H1 (cell line): ENCODE measurements at regions not wholly inside any gene's neighbourhood (a gene's known extent, or its start where the extent isn't known, plus 50 kb on each side); places are given as distances from the start of the nearest gene placed in this dataset.

Source experiments
- CTCF ChIA-PET: fragments of 300-600 bp; sonication (Branson Sonifier 250); formaldehyde crosslinking; loops from one replicate; lab custom pipeline; 2021; ENCODE audit not compliant: partially characterized antibody; lab: Charles Lee
- POLR2A ChIA-PET: fragments of 300-600 bp; sonication (Branson Sonifier 250); formaldehyde crosslinking; loops from one replicate; lab custom pipeline; 2021; ENCODE audit warnings: inconsistent platforms; ENCODE audit not compliant: partially characterized antibody; lab: Charles Lee
- DNase-seq, 2 experiments: peaks; one replicate each; pipeline versions ENCODE4 v3.0.0 to v3.0.0-alpha.2; 2010 to 2022; ENCODE audit warnings: low spot score in 2 of 2, low read depth in 1 of 2, mixed read lengths in 1 of 2
- FAIRE-seq: peaks from 2 replicates; lab custom pipeline; 2011; peaks lifted over from hg19 to GRCh38; lab: Jason Lieb, UNC
- H2AFZ ChIP-seq: 2 replicates; pipeline ENCODE4 v1.8.1; 2012; ENCODE audit warnings: low read length, inconsistent platforms
- H2AK5ac ChIP-seq: 2 replicates; pipeline ENCODE4 v1.6.1; 2013; ENCODE audit warnings: low read depth, low read length
- H2BK120ac ChIP-seq: replicated peaks from 2 replicates; pipeline ENCODE3; 2013; ENCODE audit warnings: low read depth, low read length, inconsistent platforms
- H2BK12ac ChIP-seq: 2 replicates; pipeline ENCODE4 v1.6.1; 2013; ENCODE audit warnings: low read depth, low read length
- H2BK15ac ChIP-seq: 2 replicates; pipeline ENCODE4 v1.6.1; 2013; ENCODE audit warnings: low read length
- H2BK20ac ChIP-seq: 2 replicates; pipeline ENCODE4 v1.6.1; 2013; ENCODE audit warnings: low read length
- H2BK5ac ChIP-seq: 2 replicates; pipeline ENCODE4 v1.6.1; 2013; ENCODE audit warnings: low read depth, low read length
- H3K14ac ChIP-seq: 2 replicates; pipeline ENCODE4 v1.6.1; 2013; ENCODE audit warnings: inconsistent platforms; ENCODE audit not compliant: insufficient read length
- H3K18ac ChIP-seq: 2 replicates; pipeline ENCODE4 v1.6.1; 2013; ENCODE audit warnings: low read length; ENCODE audit errors: extremely low read depth
- H3K23ac ChIP-seq: 2 replicates; pipeline ENCODE4 v1.6.1; 2013; ENCODE audit warnings: inconsistent platforms; ENCODE audit not compliant: insufficient read length
- H3K23me2 ChIP-seq: 2 replicates; pipeline ENCODE4 v1.6.1; 2013; ENCODE audit warnings: low read depth, low read length
- H3K27ac ChIP-seq: 2 replicates; pipeline ENCODE4 v1.6.1; 2011; ENCODE audit warnings: low read depth, low read length, inconsistent platforms
- H3K27me3 ChIP-seq, 4 experiments: replicated peaks in 1 of 4; 1 replicate in 1 of 4; 2 replicates in 3 of 4; pipeline versions ENCODE4 v1.6.1 to v1.8.1; 2011 to 2013; ENCODE audit warnings: low read length in 3 of 4, mild to moderate bottlenecking in 3 of 4, inconsistent platforms in 2 of 4, mixed read lengths in 2 of 4, moderate library complexity in 1 of 4; ENCODE audit not compliant: control insufficient read depth in 3 of 4, insufficient read depth in 3 of 4; ENCODE audit errors: extremely low read depth in 1 of 4
- H3K36me3 ChIP-seq, 4 experiments: 2 replicates each; pipeline versions ENCODE4 v1.6.1 to v1.8.1; 2011 to 2013; ENCODE audit warnings: mild to moderate bottlenecking in 4 of 4, low read length in 3 of 4, moderate library complexity in 2 of 4, control low read depth in 1 of 4, inconsistent platforms in 1 of 4; ENCODE audit not compliant: insufficient read depth in 4 of 4, control insufficient read depth in 2 of 4
- H3K4ac ChIP-seq: replicated peaks from 2 replicates; pipeline ENCODE3; 2013; ENCODE audit warnings: low read length, low read depth, mixed read lengths, inconsistent platforms; ENCODE audit not compliant: insufficient read length
- H3K4me1 ChIP-seq, 4 experiments: replicated peaks in 1 of 4; 1 replicate in 1 of 4; 2 replicates in 3 of 4; pipeline versions ENCODE4 v1.6.1 to v1.8.1; 2011 to 2013; ENCODE audit warnings: low read length in 3 of 4, inconsistent platforms in 2 of 4, mixed read lengths in 1 of 4; ENCODE audit not compliant: insufficient read depth in 4 of 4, control insufficient read depth in 3 of 4
- H3K4me2 ChIP-seq, 2 experiments: 2 replicates each; pipeline versions ENCODE4 v1.6.1 to v1.8.1; 2011 to 2013; ENCODE audit warnings: low read depth in 2 of 2, low read length in 2 of 2, control low read depth in 1 of 2, inconsistent platforms in 1 of 2, mild to moderate bottlenecking in 1 of 2; ENCODE audit not compliant: insufficient read depth in 1 of 2
- H3K4me3 ChIP-seq, 4 experiments: fragments of 200-600, 300-600 bp in 1 of 4; sonication (generic), shearing (Covaris generic), sonication (Bioruptor Twin) in 1 of 4; 2 replicates each; pipeline versions ENCODE4 v1.5.1 to v1.8.1; 2011 to 2016; ENCODE audit warnings: low read length in 4 of 4, low read depth in 3 of 4, control low read depth in 2 of 4, inconsistent platforms in 2 of 4, mild to moderate bottlenecking in 2 of 4, mixed read lengths in 1 of 4, moderate library complexity in 1 of 4; ENCODE audit not compliant: insufficient read depth in 2 of 4; ENCODE audit errors: extremely low read depth in 1 of 4
- H3K56ac ChIP-seq: replicated peaks from 2 replicates; pipeline ENCODE3; 2013; ENCODE audit warnings: low read depth, mild to moderate bottlenecking, mixed read lengths, low read length, inconsistent platforms; ENCODE audit not compliant: insufficient read length
- H3K79me1 ChIP-seq: 2 replicates; pipeline ENCODE4 v1.6.1; 2013; ENCODE audit warnings: low read depth, low read length, control low read depth
- H3K79me2 ChIP-seq, 2 experiments: 2 replicates each; pipeline versions ENCODE4 v1.6.1 to v1.8.1; 2012 to 2013; ENCODE audit warnings: low read length in 2 of 2, mild to moderate bottlenecking in 2 of 2, inconsistent platforms in 1 of 2; ENCODE audit not compliant: insufficient read depth in 2 of 2, control insufficient read depth in 1 of 2
- H3K9ac ChIP-seq, 4 experiments: replicated peaks in 1 of 4; 1 replicate in 1 of 4; 2 replicates in 3 of 4; pipeline versions ENCODE4 v1.6.1 to v1.8.1; 2011 to 2013; ENCODE audit warnings: low read depth in 3 of 4, low read length in 3 of 4, control low read depth in 2 of 4, mild to moderate bottlenecking in 2 of 4, moderate library complexity in 2 of 4, inconsistent platforms in 1 of 4; ENCODE audit errors: extremely low read depth in 1 of 4
- H3K9me3 ChIP-seq, 2 experiments: 2 replicates each; pipeline versions ENCODE4 v1.6.1 to v1.8.1; 2012 to 2013; ENCODE audit warnings: mild to moderate bottlenecking in 2 of 2, moderate library complexity in 2 of 2, control low read depth in 1 of 2, inconsistent platforms in 1 of 2, low read depth in 1 of 2, low read length in 1 of 2, mixed read lengths in 1 of 2; ENCODE audit not compliant: insufficient read depth in 2 of 2
- H4K20me1 ChIP-seq, 2 experiments: replicated peaks in 1 of 2; 2 replicates each; pipeline versions ENCODE3 to v1.8.1; 2011 to 2013; ENCODE audit warnings: inconsistent platforms in 2 of 2, low read length in 2 of 2, mild to moderate bottlenecking in 1 of 2; ENCODE audit not compliant: insufficient read depth in 2 of 2, control insufficient read depth in 1 of 2
- H4K5ac ChIP-seq: 2 replicates; pipeline ENCODE4 v1.6.1; 2013; ENCODE audit warnings: low read length, low read depth, mixed read lengths, inconsistent platforms; ENCODE audit not compliant: insufficient read length
- H4K8ac ChIP-seq: 2 replicates; pipeline ENCODE4 v1.8.0; 2013; ENCODE audit warnings: mild to moderate bottlenecking, moderate library complexity, low read length, inconsistent platforms; ENCODE audit not compliant: insufficient read depth; ENCODE audit errors: extremely low read depth
- H4K91ac ChIP-seq: replicated peaks from 2 replicates; pipeline ENCODE3; 2013; ENCODE audit warnings: low read length, mixed read lengths, inconsistent platforms; ENCODE audit not compliant: insufficient read length
- ASH2L ChIP-seq: fragments of 200-600, 300-600 bp; sonication (generic); IDR thresholded peaks from one replicate; pipeline ENCODE4 v1.7.1; 2017; ENCODE audit warnings: low read length
- CBX5 ChIP-seq: fragments of 300-800, 300-1000 bp; sonication (generic); IDR thresholded peaks from 2 replicates; pipeline ENCODE4 v1.7.1; 2016; ENCODE audit warnings: antibody characterized with exemption, low read length, low read depth
- CREB1 ChIP-seq: IDR thresholded peaks from 2 replicates; pipeline ENCODE4 v1.6.1; 2012; ENCODE audit warnings: inconsistent platforms
- EP300 ChIP-seq, 2 experiments: IDR thresholded peaks; 1 replicate in 1 of 2; 2 replicates in 1 of 2; pipeline ENCODE4 v1.6.1; 2011 to 2012; ENCODE audit warnings: low read depth in 2 of 2, low read length in 2 of 2, mild to moderate bottlenecking in 2 of 2, borderline replicate concordance in 1 of 2, inconsistent platforms in 1 of 2, moderate library complexity in 1 of 2
- EZH2 ChIP-seq: fragments of 200-600 bp; sonication (generic); IDR thresholded peaks from 2 replicates; pipeline ENCODE4 v1.7.1; 2012; ENCODE audit warnings: low read depth, mild to moderate bottlenecking, moderate library complexity, low read length, inconsistent platforms; ENCODE audit not compliant: severe bottlenecking
- FOSL1 ChIP-seq: IDR thresholded peaks from 2 replicates; pipeline ENCODE4 v1.6.1; 2011; ENCODE audit warnings: mild to moderate bottlenecking, low read depth, low read length, moderate library complexity; ENCODE audit not compliant: insufficient read depth
- HDAC6 ChIP-seq: IDR thresholded peaks from one replicate; pipeline ENCODE4 v1.7.1; 2012; ENCODE audit warnings: low read depth, mild to moderate bottlenecking, inconsistent platforms, low read length, moderate library complexity
- JUN ChIP-seq: IDR thresholded peaks from 2 replicates; pipeline ENCODE4 v1.6.1; 2011; ENCODE audit warnings: low read depth, mild to moderate bottlenecking, improper control_type of control experiment, low read length
- KDM4A ChIP-seq: IDR thresholded peaks from one replicate; pipeline ENCODE4 v1.7.1; 2012; ENCODE audit warnings: low read depth, mild to moderate bottlenecking, moderate library complexity, low read length, inconsistent platforms; ENCODE audit not compliant: severe bottlenecking
- POU5F1 ChIP-seq: IDR thresholded peaks from 2 replicates; pipeline ENCODE4 v1.6.1; 2011; ENCODE audit warnings: low read depth, mild to moderate bottlenecking, low read length, moderate library complexity
- RAD21 ChIP-seq, 2 experiments: IDR thresholded peaks in 1 of 2; conservative IDR thresholded peaks in 1 of 2; 2 replicates each; pipeline ENCODE4 v1.6.1; 2011; ENCODE audit warnings: low read depth in 2 of 2, low read length in 2 of 2, improper control_type of control experiment in 1 of 2, inconsistent platforms in 1 of 2, mild to moderate bottlenecking in 1 of 2, moderate library complexity in 1 of 2
- SIN3A ChIP-seq, 2 experiments: IDR thresholded peaks in 1 of 2; conservative IDR thresholded peaks in 1 of 2; 2 replicates each; pipeline ENCODE4 v1.6.1; 2011 to 2012; ENCODE audit warnings: low read length in 2 of 2, improper control_type of control experiment in 1 of 2, low read depth in 1 of 2, mild to moderate bottlenecking in 1 of 2
- SP4 ChIP-seq: IDR thresholded peaks from 2 replicates; pipeline ENCODE4 v1.6.1; 2012; ENCODE audit warnings: low read length, inconsistent platforms
- TBP ChIP-seq: IDR thresholded peaks from 2 replicates; pipeline ENCODE4 v1.6.1; 2011; ENCODE audit warnings: low read depth, low read length, improper control_type of control experiment
- ZNF274 ChIP-seq: IDR thresholded peaks from 2 replicates; pipeline ENCODE4 v1.7.0; 2012; ENCODE audit warnings: low read length, borderline replicate concordance; ENCODE audit errors: extremely low read depth
- WGBS, 2 experiments: shearing (Covaris generic) in 1 of 2; methylation state at CpG; one replicate each; pipeline versions ENCODE4 v1.1.6 to v1.1.7; 2013 to 2015; ENCODE audit warnings: low lambda C conversion rate in 2 of 2, mixed read lengths in 2 of 2, inconsistent platforms in 1 of 2, low coverage in 1 of 2, missing lambda C conversion rate in 1 of 2; ENCODE audit not compliant: insufficient replicate concordance in 2 of 2, insufficient coverage in 1 of 2, insufficient read length in 1 of 2; ENCODE audit errors: extremely low coverage in 1 of 2, missing lambda C conversion rate in 1 of 2; 5-methylcytosine and 5-hydroxymethylcytosine counted together

DNA sequence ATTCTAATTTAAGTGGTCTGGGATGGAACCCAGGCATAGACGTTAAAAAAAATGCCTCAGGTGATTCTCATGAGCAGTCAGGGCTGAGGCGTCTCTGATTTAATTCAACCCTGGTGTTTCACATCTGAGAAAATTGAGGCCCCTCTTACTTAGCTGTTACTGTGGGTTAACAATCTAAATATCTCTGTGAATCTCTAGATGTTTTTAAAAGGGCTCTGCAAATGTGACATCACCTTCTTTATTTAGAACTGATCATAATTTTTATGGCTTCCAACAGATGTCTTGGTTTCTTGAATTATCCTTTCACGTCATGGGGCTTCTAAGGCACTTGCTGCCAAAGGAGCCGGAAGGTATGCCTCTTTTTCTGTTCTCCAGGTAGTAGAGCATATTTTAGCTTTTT is 76.1 kb upstream of the LIN7C start:
- Histone ChIP-seq H2AFZ (no peak overlapping the region), H4K91ac (no peak overlapping the region), H3K79me1 (no peaks in the 10 kb centered on the region), H2BK5ac (no peak overlapping the region), H3K27me3 (no peaks in the 10 kb centered on the region; a peak in 2 of 7 replicates), H3K4me2 (no peak overlapping the region), H3K4ac (no peak overlapping the region), H3K18ac (no peak overlapping the region), H3K56ac (no peak overlapping the region), H3K36me3 (no peaks in the 10 kb centered on the region), H2BK12ac (no peak overlapping the region), H3K9me3 (no peaks in the 10 kb centered on the region), H3K27ac (no peak overlapping the region), H3K79me2 (no peaks in the 10 kb centered on the region), H3K23me2 (no peaks in the 10 kb centered on the region), H2BK120ac (no peak overlapping the region), H4K8ac (no peak overlapping the region), H2BK15ac (no peak overlapping the region), H3K23ac (no peak overlapping the region), H3K4me1 (no peaks in the 10 kb centered on the region), H3K4me3 (no peak overlapping the region), H4K20me1 (no peaks in the 10 kb centered on the region), H2AK5ac (no peak overlapping the region), H2BK20ac (no peak overlapping the region), H4K5ac (no peak overlapping the region), H3K9ac (no peak overlapping the region), H3K14ac (no peak overlapping the region)
- ChIA-PET CTCF (interaction anchor here (0.6 to 1.6 kb wide), 5 partner anchors 18 to 417 kb away, joined by 3 to 4 read pairs (median 3); no protein-coding TSS in a partner anchor), POLR2A (interaction anchor here (0.6 to 3.0 kb wide), 3 partner anchors 30 to 153 kb away, joined by 3 to 9 read pairs (median 3); no protein-coding TSS in a partner anchor)
- DNase-seq (no peak), FAIRE-seq (no peak)
- WGBS, 2 experiments: 86% methylated on average over 4 of the region's 4 CpGs; no CpG with 5 or more reads in 1 of the 2 experiments
- no peak for TF ChIP-seq POU5F1
- no peak for TF ChIP-seq FOSL1
- no peak for TF ChIP-seq CBX5
- no peak for TF ChIP-seq CREB1
- no peak for TF ChIP-seq EZH2
- TF ChIP-seq JUN: no peak
- TF ChIP-seq EP300 (IDR thresholded peaks at IDR 0.05; ENCODE audit: borderline replicate concordance in 1 of 2, low read depth in 2 of 2, low read length in 2 of 2): no peak
- TF ChIP-seq HDAC6: no peak
- TF ChIP-seq TBP: no peak
- TF ChIP-seq ASH2L: no peak
- TF ChIP-seq SIN3A (conservative IDR thresholded peaks at IDR 0.05 in 1 of 2, IDR thresholded peaks at IDR 0.05 in 1 of 2; ENCODE audit: low read depth in 1 of 2, low read length in 2 of 2): no peak
- TF ChIP-seq KDM4A: no peak
- no peak for TF ChIP-seq ZNF274
- TF ChIP-seq SP4: no peak
- TF ChIP-seq RAD21 (IDR thresholded peaks at IDR 0.05 in 1 of 2, conservative IDR thresholded peaks at IDR 0.05 in 1 of 2; ENCODE audit: low read depth in 2 of 2, low read length in 2 of 2): no peak
